ENCODE measurements at regions not wholly inside any gene's neighbourhood (a gene's known extent, or its start where the extent isn't known, plus 50 kb on each side); places are given as distances from the start of the nearest gene placed in this dataset.

GRCh38 chr1:117260761-117261423 lies 50.2 kb upstream of the VTCN1 start:
- no peak for DNase-seq (ENCODE audit: low read depth, low spot score)
